KMS-11 (cell line): ENCODE measurements at regions not wholly inside any gene's neighbourhood (a gene's known extent, or its start where the extent isn't known, plus 50 kb on each side); places are given as distances from the start of the nearest gene placed in this dataset.
"Not testable (repeated sequence)": the region's sequence is repeated elsewhere in the genome, so short reads cannot be mapped to it uniquely, and the experiment has no call there.

Experiments used
- H2AFZ ChIP-seq: fragments of 200-600 bp; sonication (generic); 2 replicates; pipeline ENCODE4 v1.6.1; 2016; ENCODE audit warnings: antibody characterized with exemption, mixed run types, low read depth
- H3K27ac ChIP-seq: fragments of 200-600 bp; sonication (generic); 2 replicates; pipeline ENCODE4 v1.6.1; 2016; ENCODE audit warnings: mild to moderate bottlenecking, mixed run types
- H3K27me3 ChIP-seq: fragments of 200-600 bp; sonication (generic); 2 replicates; pipeline ENCODE4 v1.6.1; 2017; ENCODE audit warnings: mild to moderate bottlenecking, low read depth, mixed run types, moderate library complexity; ENCODE audit not compliant: insufficient read depth
- H3K36me3 ChIP-seq: fragments of 200-600 bp; sonication (generic); 2 replicates; pipeline ENCODE4 v1.6.1; 2017; ENCODE audit warnings: mild to moderate bottlenecking, mixed run types; ENCODE audit not compliant: insufficient read depth
- H3K4me1 ChIP-seq: fragments of 200-600 bp; sonication (generic); 2 replicates; pipeline ENCODE4 v1.6.1; 2016; ENCODE audit warnings: mild to moderate bottlenecking, low read depth, mixed run types; ENCODE audit not compliant: poor library complexity, severe bottlenecking
- H3K4me2 ChIP-seq: fragments of 200-600 bp; sonication (generic); 2 replicates; pipeline ENCODE4 v1.7.0; 2016; ENCODE audit warnings: mild to moderate bottlenecking, mixed run types
- H3K4me3 ChIP-seq: fragments of 200-600 bp; sonication (generic); IDR thresholded peaks from 2 replicates; pipeline ENCODE4 v1.6.1; 2017; ENCODE audit warnings: low read depth, low read length, mixed read lengths; ENCODE audit not compliant: insufficient read depth
- H3K79me2 ChIP-seq: fragments of 200-600 bp; sonication (generic); 2 replicates; pipeline ENCODE4 v1.6.1; 2016; ENCODE audit warnings: low read depth, mixed run types; ENCODE audit not compliant: insufficient read depth
- H3K9ac ChIP-seq: fragments of 200-600 bp; sonication (generic); 2 replicates; pipeline ENCODE4 v1.6.1; 2016; ENCODE audit warnings: mild to moderate bottlenecking, mixed run types
- H4K20me1 ChIP-seq: fragments of 200-600 bp; sonication (generic); 2 replicates; pipeline ENCODE4 v1.6.1; 2016; ENCODE audit warnings: mild to moderate bottlenecking, mixed run types; ENCODE audit not compliant: insufficient read depth
- CTCF ChIP-seq: fragments of 200-600 bp; sonication (generic); conservative IDR thresholded peaks from 2 replicates; pipeline ENCODE4 v1.6.1; 2017; ENCODE audit warnings: low read depth, mild to moderate bottlenecking, antibody characterized with exemption, low read length, moderate library complexity, mixed read lengths

- no peaks in the 10 kb centered on the region for H3K27me3 ChIP-seq
- H2AFZ ChIP-seq, result no peak overlapping the region
- no peaks in the 10 kb centered on the region for H3K79me2 ChIP-seq
- H3K4me1 ChIP-seq, result no peaks in the 10 kb centered on the region
- TF ChIP-seq CTCF, result no peak
- no peaks in the 10 kb centered on the region; the same call in 1 of the 2 replicates for H3K36me3 ChIP-seq
- no peak overlapping the region for H3K4me3 ChIP-seq
- no peak overlapping the region for H3K27ac ChIP-seq
- H3K9ac ChIP-seq, result no peak overlapping the region
- H3K4me2 ChIP-seq, result no peak overlapping the region
- no peaks in the 10 kb centered on the region for H4K20me1 ChIP-seq
Observed at GRCh38 chr2:234355021-234355720, 141.7 kb downstream of the ARL4C start.

GRCh38 chr2:234352270-234352669, 144.6 kb downstream of the ARL4C start:
- no peak overlapping the region for H3K4me2 ChIP-seq
- TF ChIP-seq CTCF, result no peak
- no peak overlapping the region for H3K27ac ChIP-seq
- no peak overlapping the region for H3K4me3 ChIP-seq
- no peaks in the 10 kb centered on the region for H3K79me2 ChIP-seq
- no peak overlapping the region for H3K9ac ChIP-seq
- H2AFZ ChIP-seq, result no peak overlapping the region
- H3K36me3 ChIP-seq, result no peaks in the 10 kb centered on the region; the same call in 1 of the 2 replicates
- no peaks in the 10 kb centered on the region for H3K4me1 ChIP-seq
- H3K27me3 ChIP-seq, result no peaks in the 10 kb centered on the region
- H4K20me1 ChIP-seq, result no peaks in the 10 kb centered on the region

GRCh38 chr2:234351866-234352265, 145.0 kb downstream of the ARL4C start:
- not testable (repeated sequence) for H3K9ac ChIP-seq, H3K4me2 ChIP-seq, H3K36me3 ChIP-seq, H3K27me3 ChIP-seq, H4K20me1 ChIP-seq, H3K27ac ChIP-seq, H2AFZ ChIP-seq, H3K4me1 ChIP-seq, H3K79me2 ChIP-seq, H3K4me3 ChIP-seq

- Histone ChIP-seq H3K4me3 (no peak overlapping the region), H3K4me1 (no peaks in the 10 kb centered on the region), H3K9ac (no peak overlapping the region), H3K27me3 (no peaks in the 10 kb centered on the region), H4K20me1 (no peaks in the 10 kb centered on the region), H2AFZ (no peak overlapping the region), H3K27ac (no peak overlapping the region), H3K4me2 (no peak overlapping the region), H3K79me2 (no peaks in the 10 kb centered on the region), H3K36me3 (no peaks in the 10 kb centered on the region; the same call in 1 of the 2 replicates)
- TF ChIP-seq CTCF, result no peak
Observed at GRCh38 chr2:234348081-234348480, 148.8 kb downstream of the ARL4C start.

- Histone ChIP-seq H3K4me2 (no peak overlapping the region), H4K20me1 (no peaks in the 10 kb centered on the region), H3K4me3 (no peak overlapping the region), H3K79me2 (no peaks in the 10 kb centered on the region), H3K4me1 (no peaks in the 10 kb centered on the region), H3K27me3 (no peaks in the 10 kb centered on the region), H2AFZ (no peak overlapping the region), H3K9ac (no peak overlapping the region), H3K27ac (no peak overlapping the region), H3K36me3 (no peaks in the 10 kb centered on the region)
- TF ChIP-seq CTCF, result no peak
Observed at GRCh38 chr2:234345921-234346320, 151.0 kb downstream of the ARL4C start.
